DOHH2 (cell line): ENCODE measurements at regions not wholly inside any gene's neighbourhood (a gene's known extent, or its start where the extent isn't known, plus 50 kb on each side); places are given as distances from the start of the nearest gene placed in this dataset.

Experiments used
- EZH2phosphoT487 ChIP-seq: fragments of 200-600 bp; sonication (generic); IDR thresholded peaks from 2 replicates; pipeline ENCODE4 v1.6.1; 2017; ENCODE audit warnings: borderline replicate concordance, mild to moderate bottlenecking, antibody characterized with exemption, low read length, moderate library complexity, mixed read lengths
- TF ChIP-seq, protein P1 (sequence below): fragments of 200-600 bp; sonication (generic); IDR thresholded peaks from one replicate; pipeline ENCODE4 v1.5.1; 2014; ENCODE audit warnings: antibody characterized with exemption, mild to moderate bottlenecking, low read depth, low read length; ENCODE audit not compliant: poor library complexity, severe bottlenecking

DNA sequence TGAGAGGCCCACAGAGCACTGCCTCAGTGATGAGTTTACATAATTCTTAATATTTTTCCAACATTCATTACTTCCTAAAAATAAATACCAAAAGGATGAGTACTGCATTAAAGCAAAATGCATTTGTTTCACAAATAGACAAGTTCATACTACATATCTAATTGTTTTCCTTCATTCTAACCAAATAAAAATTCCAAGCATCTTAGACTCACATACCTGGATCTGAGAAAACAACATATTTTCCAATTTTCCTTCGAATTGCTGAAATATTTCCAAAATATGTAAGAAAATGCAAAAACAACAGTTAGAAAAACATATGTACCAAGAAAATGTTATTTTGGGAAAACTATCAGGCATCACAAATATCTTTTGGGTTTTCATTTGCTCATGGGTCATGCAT lies 127.9 kb upstream of the CEP126 start:
- TF ChIP-seq, protein P1, sequence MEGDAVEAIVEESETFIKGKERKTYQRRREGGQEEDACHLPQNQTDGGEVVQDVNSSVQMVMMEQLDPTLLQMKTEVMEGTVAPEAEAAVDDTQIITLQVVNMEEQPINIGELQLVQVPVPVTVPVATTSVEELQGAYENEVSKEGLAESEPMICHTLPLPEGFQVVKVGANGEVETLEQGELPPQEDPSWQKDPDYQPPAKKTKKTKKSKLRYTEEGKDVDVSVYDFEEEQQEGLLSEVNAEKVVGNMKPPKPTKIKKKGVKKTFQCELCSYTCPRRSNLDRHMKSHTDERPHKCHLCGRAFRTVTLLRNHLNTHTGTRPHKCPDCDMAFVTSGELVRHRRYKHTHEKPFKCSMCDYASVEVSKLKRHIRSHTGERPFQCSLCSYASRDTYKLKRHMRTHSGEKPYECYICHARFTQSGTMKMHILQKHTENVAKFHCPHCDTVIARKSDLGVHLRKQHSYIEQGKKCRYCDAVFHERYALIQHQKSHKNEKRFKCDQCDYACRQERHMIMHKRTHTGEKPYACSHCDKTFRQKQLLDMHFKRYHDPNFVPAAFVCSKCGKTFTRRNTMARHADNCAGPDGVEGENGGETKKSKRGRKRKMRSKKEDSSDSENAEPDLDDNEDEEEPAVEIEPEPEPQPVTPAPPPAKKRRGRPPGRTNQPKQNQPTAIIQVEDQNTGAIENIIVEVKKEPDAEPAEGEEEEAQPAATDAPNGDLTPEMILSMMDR = no peak
- no peak for TF ChIP-seq EZH2phosphoT487
